Activated CD4-positive, alpha-beta T cell treated with anti-CD3 and anti-CD28 coated beads, Interleukin-2, amount 50 U/mL, for 1 hour (primary cell): ENCODE measurements at regions not wholly inside any gene's neighbourhood (a gene's known extent, or its start where the extent isn't known, plus 50 kb on each side); places are given as distances from the start of the nearest gene placed in this dataset.

Experiments used
- DNase-seq: peaks from one replicate; pipeline ENCODE4 v3.0.0-alpha.2; 2020

DNA sequence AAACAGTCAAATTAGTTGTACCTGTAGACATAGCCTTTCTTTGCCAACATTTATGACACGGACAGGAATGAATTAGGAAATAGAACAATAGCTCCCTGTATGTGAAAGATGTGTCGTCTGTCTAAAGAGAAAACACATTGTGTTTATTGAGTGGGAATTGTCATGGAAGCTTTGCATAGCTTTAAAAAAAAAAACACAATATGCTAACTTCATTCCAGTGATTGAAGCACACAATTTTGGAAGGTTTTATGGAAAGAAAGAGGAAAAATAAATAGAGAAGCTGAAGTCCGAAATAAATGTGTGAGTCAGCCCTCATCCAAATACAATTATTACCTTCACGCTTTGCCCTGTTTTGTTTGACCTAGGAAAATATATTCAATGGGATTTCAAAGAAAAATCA lies 1095.7 kb downstream of the TSN start:
- no peak for DNase-seq

DNA sequence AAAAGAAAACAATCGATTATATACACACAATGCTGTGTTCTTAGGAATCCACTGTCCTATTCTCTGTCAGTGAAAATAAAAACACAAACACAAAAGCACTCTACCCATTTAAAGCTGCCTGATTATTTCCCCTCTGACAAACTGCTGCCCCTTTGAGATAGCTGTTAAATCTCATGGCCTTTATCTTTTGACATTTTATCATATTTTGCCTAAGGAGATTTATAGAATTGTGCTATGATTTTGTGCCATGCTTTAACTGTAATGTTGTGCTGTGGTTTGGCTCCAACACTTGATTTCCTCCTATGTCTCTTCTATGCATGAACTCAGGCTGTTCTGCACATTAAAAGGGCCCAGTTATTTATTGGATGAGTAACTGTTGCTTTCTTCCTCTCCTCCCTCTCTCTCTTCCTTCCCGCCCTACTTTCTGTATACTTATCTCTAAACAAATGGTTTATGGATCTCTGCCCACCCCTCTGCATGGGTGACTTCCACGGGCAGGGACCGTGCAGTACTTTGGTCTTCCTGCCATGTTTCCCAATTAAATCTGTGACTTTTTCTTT lies 1096.6 kb downstream of the TSN start:
- DNase-seq: no peak

DNA sequence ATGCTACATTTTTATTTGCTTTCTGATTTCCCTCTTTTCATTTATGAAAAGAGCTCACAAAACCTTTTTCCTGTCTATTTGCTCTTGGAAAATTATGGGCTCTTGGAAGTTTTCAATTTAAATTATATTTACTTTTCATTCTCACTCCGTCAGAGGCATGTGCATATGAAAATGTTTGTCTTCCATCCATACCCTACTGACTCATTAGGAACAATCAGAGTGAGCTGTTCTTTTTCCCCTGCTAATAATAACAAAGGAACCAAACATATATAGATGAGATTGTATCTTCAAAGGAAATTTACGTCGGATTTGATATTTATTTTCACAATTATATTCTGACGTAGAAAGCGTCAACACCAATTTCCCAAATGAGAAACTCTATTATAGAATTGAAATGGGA lies 1101.2 kb downstream of the TSN start:
- DNase-seq: no peak

DNA sequence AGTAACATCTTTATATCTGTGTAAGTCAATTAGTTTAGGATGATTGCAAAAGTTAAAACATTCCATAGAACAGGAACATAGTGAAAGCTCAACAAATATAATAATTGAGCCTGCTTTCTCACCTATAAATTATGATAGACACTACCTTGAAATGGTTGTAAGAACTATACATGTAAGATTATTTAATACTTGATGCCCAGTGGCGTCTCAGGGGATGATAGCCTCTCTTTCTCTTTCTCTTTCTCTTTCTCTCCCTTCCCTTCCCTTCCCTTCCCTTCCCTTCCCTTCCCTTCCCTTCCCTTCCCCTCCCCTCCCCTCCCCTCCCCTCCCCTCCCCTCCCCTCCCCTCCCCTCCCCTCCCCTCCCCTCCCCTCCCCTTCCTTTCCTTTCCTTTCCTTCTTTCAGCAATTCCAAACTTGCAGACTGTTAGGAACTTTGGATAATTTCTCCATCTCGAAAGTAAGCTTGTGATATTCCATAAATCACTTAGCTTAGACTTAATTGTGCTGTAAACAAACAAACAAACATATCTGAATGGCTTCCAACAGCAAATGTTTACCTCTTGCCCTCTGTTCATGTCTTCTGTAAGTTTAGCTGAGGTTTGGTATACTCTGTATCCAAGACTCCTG lies 1102.7 kb downstream of the TSN start:
- no peak for DNase-seq

DNA sequence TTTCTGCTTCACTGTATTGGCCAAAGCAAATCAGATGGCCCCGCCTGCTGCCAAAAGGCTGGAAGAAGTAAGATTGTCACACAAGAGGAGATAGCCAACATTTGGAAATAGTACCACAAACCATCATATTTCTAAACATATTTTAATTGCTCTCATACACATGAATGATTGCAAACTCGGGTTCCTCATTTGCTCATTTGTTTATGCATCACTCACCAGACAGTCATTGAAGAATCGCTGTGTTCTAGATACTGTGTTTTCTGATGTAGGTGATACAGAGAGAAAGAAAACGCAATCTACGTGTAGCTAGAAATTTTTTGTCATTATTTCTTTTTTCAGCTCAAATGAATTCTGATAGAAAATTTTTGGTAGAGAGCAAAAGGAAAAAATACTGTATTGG lies 1103.4 kb downstream of the TSN start:
- DNase-seq: no peak

DNA sequence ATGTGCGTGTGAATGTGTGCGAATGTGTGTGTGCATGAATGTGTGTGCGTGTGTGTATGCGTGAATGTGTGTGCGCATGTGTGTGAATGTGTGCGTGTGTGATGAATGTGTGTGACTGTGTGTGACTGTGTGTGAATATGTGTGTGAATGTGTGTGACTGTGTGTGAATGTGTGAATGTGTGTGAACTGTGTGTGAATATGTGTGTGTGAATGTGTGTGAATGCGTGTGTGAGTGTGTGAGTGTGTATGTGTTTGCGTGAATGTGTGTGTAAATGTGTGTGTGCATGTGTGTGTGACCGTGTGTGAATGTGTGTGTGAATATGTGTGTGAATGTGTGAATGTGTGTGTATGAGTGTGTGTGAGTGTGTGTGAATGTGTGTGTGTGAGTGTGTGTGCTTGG lies 1103.8 kb downstream of the TSN start:
- DNase-seq: no peak

DNA sequence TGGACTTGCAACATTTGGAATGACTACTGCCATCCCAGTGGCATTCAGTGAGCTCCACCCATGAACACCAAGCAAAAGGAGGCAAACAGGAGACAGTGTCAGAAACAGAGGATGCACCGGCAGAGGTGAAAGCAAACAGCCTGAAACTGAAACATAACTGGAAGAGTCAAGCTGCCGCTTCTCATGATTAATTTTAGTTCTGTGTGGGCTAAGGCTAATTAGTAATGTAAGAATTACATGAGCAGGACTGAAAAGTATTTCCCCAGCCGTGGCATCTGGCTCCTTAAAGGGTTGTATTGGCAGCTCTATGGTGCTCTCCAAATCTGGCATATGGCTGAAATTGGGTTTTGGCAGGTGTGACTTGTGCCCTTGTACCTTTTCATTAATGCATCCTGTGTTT lies 1108.1 kb downstream of the TSN start:
- no peak for DNase-seq

DNA sequence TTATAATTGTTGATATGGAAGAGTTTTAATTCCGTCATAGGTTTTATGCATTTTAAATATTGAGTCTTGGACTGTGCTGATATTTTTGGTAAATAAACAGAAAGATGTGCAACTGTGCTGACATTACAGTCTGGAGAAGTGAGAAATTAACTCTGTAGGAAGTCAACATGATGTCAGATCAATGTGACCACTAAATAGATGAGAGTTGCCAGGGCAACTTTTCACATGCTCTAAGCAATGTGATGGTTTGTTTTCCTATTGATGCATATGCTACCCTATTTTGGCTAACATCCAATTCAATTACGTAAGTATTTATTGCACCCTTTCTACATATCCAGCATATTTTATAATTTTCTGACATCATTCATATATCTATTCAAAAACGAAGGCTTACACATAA lies 1109.3 kb downstream of the TSN start:
- DNase-seq: no peak

DNA sequence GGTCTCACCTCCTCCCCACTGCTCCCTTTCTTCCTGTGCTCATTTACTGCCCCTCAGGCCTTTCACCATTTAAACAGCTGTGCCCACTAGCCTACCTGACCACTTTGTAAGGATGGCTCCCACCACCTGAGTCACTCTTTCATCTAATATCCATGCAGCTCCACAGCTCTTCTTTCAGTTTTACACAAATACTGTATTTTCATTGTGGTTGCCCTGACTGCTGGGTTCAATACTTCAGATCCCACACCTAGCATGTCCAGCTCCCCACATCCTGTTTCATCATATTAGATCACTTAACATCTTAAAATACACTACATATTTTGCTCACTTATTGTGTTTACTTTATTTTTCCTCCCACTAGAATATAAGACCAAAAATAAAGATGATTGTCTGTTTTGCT lies 1110.6 kb downstream of the TSN start:
- DNase-seq: no peak

DNA sequence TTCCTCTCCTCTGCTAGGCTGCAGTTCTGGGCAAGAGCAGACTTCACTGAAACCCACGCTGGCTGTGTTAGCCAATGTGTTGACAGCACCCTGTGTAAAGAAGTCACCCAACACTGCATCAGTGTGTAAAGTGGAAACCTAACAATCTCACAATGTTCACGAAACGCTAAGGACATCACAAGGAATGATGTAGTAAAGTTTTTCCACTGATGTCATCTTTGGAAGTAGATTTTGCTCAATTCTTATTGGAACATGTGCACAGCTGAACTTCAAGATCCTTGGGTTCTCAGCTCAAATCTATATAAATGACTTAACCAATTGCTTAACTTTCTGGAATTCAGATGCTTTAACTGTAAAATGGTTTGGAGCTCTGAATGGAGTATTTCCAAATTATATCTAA lies 1112.5 kb downstream of the TSN start:
- no peak for DNase-seq

DNA sequence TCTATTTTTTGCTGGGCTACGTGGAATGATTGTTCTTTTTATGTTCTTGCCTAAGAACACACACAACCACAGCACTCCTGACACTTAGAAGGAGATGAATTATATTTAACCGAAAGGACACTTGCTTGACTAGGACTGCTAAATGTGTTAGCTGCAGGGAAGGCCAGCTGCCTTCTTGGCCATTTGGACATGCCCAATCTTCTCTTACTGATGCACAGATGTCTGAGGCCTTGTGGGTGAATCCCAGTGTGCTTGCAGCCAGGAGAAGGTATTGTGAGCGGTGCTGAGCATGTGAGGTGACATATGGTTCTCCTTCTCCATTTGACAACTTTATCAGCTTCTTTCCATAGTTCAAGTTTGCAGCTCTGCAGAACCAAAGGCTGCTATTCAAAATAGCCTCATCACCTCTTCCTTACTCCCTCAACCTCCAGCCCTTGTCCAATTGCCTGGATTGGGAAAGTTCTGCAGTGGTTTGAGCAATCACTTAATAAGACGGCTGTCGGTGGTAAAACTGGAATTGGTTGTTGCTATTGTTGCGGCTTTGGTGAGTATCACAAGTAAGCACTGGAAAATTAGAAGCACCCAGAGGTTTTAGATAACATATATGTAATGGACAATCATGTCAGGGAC lies 1113.3 kb downstream of the TSN start:
- no peak for DNase-seq

DNA sequence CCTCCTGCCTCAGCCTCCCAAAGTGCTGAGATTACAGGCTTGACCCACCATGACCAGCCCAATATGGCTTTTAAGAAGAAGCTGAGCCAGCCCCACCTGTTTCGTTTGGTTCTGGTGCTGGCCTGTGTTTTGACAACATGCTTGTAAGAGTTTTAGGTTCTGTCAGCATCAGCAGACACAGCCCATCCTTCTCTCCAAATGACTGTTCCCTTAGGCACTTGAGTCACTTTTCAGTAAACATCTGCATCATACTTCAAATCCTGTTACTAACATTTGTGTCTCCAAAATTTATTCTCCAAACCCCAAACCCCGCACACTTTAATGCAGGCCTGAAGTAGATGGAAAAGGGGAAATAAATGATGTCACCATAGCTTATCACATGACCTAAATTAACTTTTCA lies 1118.5 kb downstream of the TSN start:
- DNase-seq: no peak

DNA sequence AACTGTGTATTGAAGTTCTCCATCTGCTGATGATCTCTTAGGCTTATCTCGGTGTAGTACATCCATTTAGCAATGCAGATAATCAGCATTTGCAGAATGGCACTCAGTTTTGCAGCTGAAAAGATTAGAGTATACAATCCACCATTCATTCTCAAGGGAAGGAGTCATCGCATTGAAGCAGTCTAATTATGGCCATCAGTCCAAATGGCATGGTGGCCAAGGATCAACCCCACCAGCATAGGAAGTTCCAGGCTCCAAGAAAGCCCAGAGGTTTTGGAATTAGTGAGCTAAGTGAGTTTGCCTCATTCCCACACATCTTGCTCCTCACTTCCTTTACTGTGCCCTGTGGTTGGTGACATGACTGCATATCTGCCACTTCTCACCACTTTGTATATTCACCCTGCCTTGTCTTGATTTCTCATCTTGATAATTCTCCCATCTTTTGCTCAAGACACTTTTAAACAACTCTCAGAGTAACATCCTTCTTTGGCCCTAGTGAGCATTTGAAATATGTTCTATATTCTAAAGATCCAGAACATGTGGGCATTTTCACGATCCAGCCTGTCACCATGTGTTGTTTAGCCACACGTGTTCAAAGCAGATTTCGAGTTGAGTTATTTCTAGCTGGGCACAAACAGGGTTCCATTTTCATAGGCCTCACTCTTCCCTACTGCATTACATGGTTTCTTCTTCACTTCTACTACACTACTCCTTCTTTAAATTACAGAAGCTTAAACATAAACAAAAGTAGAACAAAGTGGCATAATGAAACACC lies 1119.8 kb downstream of the TSN start:
- no peak for DNase-seq

DNA sequence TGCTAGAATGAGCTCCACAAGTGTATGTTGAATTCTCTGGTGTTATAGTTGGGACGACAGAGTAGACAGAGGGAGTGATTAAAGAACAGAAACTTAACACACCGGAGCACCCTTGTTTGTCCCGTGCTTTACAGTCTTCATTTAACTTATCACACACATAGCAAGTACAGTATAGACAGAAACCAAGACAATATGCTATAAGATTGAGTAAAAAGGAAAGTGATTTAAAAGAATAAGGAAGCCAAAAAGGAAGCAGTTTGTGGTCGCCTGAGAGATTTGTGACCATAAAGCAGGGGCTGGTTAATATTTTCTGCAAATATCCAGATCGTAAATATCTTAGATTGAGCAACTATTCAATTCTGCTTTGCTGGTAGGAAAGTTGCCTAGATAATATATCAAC lies 1128.4 kb downstream of the TSN start:
- no peak for DNase-seq

DNA sequence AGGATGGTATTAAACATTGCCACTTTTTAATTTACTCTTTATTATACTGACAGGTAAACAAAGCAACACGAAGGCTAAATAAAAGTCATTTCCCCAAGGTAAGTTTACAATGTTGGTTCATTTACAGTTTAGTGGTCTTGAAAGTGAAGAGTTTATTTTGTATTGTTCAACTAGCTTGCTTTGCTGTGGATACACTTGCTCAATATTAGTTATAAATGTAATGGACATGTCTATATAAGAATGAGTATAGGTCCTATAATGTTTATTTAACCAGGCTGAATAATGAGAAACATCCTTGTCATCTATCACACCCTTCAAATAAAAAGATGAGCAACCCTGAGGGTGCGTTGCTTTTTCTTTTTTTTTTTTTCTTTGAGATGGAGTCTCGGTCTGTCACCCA lies 1129.4 kb downstream of the TSN start:
- DNase-seq: no peak

DNA sequence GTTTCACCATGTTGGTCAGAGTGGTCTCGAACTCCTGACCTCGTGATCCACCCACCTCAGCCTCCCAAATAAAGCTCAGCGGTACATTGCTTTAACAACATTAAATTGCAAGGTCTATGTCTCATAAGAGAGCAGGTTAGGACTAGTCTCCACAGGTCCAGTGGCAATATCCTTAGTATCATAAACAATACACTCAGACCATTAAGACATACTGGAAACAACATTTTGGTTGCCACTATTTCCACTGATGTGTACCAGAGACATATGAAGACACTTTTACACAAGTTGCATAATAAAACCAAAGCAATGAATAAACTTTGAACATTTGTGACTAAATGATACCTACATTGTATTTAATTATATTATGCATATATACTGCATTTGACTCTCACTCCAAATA lies 1130.0 kb downstream of the TSN start:
- no peak for DNase-seq

DNA sequence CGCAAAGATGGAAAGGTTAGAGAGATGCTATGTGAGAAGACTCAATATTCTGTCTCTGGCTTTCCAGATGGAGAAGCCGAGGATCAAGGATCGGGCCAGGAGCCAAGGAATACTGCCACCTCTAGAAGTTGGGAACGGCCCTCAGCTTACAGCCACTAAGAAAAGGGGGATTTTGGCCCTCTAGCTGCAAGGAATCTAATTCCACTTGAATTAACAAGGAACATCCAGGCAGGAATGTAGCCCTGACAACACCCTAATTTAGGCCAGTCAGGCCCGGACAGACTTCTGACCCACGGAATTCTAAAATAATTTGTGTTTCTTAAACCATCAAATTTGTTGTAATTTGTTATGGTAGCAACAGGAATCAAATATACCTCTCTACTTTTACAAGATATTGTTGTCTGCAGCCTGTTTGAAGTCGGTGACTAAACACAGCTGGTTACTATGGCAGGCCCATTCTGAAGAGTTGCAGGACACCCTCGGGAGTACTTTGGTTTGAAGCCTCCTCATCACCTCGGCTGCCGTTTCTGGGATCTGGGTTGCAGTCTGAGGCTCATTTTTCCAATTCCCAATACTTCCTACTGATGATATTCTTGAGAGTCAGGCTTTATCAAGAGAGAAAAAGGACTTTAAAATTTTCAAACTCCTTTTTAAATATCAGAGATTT lies 1131.2 kb downstream of the TSN start:
- no peak for DNase-seq

DNA sequence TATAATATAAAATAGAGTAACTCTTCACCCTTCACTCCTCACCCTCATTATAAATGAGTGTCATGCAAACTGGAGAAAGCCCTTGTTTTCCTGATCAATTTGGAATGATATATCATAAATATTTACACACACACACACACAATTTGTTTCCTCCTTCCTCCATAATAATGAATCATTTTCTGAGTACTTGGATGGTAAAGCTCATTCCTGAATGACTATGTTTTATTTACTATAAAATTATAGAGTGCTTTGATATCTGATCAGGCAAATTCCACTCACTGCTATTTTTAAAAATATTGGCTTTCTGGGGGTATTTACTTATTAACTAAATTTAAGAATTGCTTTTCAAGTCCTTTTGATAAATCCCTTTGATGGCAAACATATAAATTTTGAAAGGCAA lies 1125.5 kb upstream of the CNTNAP5 start:
- no peak for DNase-seq

DNA sequence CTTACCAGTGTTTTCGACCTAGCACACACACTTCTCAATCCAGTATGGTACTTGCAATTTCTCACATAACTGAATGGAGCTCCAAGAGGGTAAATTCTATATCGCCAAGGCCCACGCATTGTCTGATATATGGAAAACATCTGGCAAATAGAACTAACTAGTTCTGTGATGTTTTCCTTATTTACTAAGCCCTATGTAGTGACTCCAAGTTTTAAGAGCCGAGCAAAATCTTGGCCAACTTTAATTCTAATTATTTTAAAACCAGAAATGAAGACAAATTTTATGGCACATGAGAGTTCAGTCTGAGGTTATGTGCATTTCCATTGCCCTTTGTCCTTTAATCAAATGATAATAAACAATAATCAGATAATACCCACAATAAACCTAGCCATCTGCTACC lies 1119.7 kb upstream of the CNTNAP5 start:
- DNase-seq: no peak

DNA sequence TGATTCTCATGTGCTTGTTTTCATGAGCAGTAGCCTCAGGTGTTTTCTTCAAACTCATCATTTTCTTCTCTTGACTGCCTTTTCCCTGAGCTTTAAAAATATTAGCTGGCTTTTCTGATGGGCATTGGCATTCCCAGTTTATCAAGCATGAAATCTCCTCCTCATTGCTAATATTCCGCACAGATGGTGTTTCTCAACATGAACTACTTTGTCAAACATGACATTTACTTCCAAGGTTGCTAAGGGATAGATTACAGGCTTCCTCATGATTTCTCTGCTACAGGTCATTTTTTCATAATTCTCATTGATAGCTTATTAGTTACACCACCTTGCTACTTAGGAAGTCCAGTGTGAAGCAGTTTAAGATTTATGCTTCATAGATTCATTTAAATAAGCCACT lies 1116.9 kb upstream of the CNTNAP5 start:
- no peak for DNase-seq

DNA sequence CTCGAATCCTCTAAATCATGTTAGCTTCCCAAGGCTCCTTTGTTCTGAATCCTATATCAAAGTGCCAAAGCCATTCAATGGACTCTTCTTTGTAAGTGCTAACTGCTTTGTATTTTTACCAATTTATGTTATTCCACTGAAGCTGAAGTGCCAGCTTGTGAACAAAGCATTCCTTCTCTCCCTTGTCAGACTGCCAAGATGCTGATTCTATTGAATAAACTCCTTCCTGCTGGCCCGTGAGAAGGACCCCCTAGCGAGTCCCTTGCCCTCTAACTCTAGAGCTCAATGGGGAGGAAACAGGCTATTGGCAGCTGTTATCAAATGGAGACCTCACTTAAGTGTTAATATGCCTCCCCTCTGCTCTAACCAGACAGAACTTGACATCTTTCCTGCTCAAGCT lies 1097.9 kb upstream of the CNTNAP5 start:
- DNase-seq: no peak

DNA sequence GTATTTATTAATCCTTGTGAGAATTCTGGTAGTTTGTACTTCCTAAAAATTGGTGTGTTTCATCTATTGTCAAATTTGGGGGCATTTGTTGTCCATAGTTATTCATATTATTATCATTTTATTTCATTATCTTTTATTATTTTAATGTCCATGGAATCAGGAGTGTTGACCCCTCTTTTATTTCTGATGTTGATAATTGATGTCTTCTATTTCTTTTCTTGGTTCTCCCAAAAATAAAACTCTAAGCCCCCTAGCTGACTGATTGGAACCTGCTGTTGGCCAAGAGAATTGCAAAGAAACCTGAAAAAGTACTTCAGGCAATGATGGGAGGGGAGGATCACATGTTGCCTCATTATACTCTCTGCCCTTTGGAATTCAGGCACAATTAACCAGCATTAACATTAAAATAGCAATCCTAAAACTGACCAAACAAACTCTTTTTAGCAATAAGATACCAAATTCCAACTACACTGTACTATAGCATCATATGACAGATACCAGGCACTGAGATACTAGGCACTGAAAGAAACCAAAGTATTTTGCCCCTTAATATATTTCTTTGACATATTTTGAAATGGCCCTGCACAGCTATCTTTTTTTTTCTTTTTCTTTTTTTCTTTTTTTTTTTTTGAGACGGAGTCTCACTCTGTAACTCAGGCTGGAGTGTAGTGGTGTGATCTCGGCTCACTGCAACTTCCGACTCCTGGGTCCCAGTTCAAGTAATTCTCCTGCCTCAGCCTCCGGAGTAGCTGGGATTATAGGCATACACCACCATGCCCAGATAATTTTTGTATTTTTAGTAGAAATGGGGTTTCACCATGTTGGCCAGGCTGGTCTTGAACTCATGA lies 1097.2 kb upstream of the CNTNAP5 start:
- DNase-seq: no peak

DNA sequence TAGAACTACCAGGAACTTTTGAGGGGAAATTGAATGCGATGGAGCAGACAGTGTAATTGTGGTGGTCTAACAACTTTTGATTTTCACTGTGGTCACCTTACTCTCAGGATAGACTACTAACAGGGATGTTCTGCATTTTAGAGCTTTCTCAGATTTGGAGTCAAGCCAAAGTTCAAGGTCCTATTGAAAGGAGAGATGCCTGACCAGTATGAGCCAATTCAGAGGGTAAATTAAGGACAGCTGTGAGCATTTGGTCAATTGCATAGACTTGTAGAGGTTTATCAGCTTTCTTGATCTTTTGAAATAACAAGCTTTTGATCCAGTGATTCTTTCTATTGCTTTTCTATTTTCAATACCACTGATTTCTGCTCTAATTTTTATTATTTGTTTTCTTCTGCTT lies 1095.7 kb upstream of the CNTNAP5 start:
- DNase-seq: no peak
